Mucosa of gallbladder (tissue), 1 donor: ENCODE measurements at regions not wholly inside any gene's neighbourhood (a gene's known extent, or its start where the extent isn't known, plus 50 kb on each side); places are given as distances from the start of the nearest gene placed in this dataset.

Experiments
- DNase-seq: peaks from one replicate; pipeline ENCODE4 v3.0.0-alpha.2; 2020; ENCODE audit warnings: low spot score
- donor health status: DM: no; HTN: no; CAD: no.

DNA sequence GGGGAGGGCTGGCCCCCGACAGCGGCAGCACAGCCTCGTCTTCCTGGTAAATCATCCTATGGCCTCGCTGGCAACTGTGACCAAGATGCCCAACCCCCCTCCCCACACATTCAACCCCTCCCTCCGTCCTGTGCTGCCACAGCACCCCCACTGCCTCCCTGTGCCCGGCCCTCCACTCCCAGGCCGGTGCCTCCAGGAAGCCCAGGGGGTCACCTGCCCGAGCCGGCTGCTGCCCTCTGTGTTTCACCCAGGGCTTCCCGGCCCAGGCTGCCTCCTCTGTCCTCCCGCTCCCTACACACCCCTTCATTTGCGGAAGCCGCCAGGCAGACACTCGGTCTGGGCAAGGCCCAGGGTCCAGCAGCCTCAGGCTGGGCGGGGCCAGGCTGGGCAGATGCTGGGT, 188.6 kb downstream of the RBFOX3 start:
- DNase-seq, result no peak

DNA sequence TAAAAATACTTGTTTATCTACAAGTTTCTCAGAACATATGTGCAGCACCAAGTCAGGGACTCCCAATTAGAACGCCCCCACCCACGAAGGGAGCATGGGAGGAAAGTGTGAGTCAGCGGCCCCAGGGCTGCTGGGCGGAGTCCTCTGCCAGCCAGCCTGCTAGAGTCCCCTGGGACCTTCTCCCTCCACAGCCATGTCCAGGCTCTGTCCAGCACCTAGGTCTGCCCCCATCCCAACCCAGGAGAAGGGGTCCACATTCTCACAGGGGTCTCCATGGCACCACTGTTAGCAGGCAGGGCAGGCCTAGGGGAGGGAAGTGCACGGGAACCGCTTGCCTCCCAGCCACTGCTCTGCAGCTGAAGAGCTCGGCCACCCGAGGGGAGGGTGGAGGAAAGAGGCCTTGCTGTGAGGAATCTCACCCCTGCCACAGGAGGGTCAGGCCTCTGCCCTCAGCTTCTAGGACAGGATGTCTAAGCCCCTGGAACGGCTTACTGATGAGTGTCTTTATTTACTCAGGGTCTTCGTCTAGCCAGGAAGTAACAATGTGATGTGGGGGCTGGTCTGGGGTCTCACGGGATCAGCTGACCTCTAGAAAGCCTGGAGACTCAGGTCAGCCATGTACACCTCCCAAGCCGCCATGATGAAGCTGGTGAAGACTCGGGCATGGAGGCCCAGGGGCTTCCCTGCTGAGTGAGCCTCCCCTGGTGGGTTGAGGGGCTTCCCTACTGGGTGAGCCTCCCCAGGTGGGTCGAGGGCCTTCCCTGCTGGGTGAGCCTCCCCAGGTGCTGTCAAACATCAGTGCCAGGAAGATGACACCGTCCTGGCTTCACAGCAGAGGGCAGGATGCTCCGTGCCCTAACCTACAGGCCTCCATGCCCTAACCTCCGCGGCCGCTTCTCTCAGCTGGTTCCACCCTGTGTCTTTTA, 190.3 kb downstream of the RBFOX3 start:
- no peak for DNase-seq

DNA sequence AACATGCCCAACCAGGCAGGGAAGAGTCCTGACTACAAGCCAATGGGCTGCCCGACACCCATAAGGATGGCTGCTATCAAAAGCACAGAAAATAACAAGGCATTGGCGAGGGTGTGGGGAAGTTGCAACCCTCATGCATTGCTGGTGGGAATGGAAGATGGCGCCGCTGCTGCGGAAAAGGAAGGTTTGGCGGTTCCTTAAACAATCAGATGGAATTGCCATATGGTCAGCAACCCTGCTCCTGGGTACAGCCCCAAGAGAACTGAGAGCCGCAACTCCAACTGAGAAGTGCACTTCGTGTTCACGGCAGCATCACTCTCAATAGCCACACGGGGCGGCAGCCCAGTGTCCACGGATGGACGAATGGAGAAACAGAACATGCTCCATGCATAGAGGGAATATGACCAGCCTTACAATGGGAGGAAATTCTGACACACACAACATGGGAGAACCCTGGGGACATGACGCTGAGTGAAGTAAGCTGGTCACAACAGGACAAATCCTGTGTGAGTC, 193.3 kb downstream of the RBFOX3 start:
- no peak for DNase-seq

DNA sequence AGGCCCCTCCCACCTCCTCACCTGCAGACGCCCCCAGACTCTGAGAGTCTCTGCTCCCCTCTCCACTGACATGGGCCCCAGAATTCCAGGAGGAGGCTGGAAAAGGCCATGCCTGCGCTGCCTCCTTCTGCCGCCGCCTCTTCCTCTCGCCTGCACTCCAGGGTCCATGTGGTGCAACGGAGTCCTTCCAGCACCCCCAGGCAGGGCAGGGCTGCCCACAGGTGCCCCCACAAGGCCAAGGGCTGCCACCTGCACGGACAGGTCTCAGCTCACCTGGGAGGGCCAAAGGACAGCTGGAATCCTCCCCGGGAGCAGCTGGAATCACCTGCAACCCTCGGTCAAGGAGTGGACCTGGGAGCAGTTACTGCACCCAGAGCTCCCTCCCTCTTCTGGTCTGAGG, 194.9 kb downstream of the RBFOX3 start:
- DNase-seq, result no peak

DNA sequence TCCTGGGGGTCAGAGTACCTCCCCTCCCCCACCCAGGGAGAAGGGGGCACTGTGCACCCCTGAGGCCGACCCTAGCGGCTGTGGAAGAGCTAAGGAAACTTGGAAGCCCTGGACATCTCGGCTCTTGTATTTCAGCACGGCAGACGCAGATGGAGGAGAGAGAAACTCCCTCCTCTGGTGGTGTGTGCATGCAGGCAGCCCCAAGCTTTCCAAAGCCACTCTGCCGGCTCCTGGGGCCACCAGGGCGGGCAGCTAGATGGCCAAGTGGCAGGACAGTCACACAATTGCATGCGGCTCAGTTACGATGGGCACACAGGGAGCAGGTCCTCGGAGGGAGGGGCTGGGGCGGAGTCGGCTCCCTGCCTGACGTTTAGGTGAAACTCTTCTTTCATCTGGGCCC, 195.5 kb downstream of the RBFOX3 start:
- no peak for DNase-seq

DNA sequence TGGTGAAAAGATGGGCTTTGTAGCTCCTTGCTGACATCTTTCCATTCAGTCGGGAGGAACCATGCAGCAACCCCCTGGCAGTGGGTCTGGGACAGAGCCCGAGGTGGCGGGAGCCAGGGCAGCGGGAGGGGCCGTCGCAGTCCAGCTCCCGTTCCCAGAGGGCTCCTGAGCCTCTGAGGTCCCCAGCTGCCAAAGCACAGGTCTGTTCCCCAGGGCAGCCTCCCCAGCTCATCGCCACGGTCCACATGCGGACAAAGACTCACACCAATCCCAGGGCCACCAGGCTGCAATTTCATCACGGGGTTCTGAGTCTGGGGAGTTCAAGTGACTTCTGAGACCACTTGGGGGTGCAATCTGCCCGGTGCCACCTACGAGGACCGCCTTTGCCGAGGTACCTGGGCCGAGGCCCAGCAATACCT, 196.0 kb downstream of the RBFOX3 start:
- no peak for DNase-seq

DNA sequence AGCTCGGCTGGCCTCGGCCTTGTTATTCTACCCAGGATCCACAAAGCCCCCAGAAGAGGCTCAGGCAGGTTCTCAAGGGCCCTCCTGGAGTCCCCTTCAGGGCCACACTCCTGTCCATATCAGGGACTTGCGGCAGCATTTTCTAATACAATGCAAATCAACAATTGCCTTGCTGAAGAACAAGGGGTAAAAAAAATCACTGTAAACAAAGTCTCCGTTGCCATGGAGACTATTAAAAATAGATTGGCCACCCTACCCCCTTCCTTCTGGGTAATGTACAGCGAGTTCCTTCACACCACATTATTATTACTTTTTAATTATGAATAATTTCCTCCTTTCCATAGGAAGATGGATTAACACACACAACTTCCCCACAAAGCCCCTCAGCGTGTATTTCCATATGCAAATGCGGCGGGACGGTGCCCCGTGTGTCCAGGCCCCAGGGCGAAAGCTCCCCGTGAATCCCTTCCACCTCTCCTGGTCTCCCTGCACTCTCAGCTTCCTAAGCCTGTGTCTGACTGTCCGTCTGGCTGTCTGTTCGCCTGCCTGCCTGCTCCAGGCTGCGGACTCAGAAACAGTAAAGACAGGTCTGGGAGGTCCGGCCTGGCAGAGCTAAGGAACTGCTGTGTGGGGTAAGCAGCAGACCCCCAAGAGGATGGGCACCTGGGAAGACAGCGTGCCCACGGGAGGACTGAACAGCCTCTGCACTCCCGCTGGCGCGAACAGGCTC, 196.6 kb downstream of the RBFOX3 start:
- DNase-seq, result no peak

DNA sequence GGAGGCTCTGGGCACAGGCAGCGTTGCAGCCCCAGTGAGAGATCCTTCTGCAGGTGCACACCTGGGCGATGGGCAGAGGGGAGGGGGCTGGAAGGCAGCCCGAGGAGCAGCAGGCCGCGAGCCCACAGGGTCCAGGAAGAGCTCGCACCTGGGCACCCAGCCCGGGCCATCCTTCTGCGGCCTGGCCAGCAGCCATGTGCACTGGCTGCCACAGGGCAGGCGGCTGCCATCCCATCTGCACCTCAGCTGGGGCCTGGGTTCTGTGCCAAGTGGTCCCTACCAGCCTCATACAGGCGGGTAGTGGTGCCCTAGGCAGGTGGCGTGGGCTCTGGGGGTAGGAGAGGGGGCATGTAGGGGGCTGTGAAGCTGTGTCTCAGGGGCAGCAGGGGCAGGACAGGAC, 197.2 kb downstream of the RBFOX3 start:
- DNase-seq, result no peak

DNA sequence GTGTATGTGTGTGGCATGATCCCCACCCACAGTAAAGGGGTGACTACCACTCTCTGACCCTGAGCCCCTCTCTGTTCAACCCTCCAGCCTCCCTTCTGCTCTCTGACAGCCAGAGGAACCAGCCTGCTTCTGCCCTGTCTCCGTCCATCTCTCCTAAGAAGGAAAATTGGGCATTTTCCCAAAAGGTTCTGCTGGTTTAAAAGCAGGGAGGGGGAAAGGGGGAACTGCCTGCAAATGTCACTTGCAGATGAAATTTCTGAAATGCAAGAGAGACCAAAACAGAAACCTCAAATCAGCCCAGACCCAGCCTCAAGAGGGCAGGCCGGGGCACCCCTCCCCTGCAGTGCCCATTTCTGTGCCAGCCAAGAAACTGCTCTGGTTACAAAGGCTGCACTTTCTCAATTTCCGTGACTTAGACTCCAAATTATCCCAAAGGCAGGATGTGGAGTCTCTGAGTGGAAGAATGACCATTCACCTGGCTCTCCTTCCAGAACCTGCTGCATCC, 197.9 kb downstream of the RBFOX3 start:
- no peak for DNase-seq

DNA sequence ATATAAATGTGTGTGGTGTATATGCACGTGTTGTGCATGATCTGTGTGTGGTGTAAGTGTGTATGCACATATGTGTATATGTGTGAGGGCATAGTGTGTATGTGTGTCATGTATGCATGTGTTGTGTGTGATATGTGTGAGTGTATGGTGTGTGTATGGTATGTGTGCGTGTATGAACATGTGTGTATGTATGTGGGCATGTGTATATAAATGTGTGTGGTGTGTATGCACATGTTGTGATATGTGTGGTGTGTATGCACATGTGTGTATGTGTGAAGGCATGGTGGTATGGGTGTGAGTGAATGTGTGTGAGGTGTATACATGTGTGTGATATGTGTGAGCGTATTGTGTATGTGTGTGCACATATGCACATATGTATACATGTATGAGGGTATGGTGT, 198.7 kb downstream of the RBFOX3 start:
- no peak for DNase-seq

DNA sequence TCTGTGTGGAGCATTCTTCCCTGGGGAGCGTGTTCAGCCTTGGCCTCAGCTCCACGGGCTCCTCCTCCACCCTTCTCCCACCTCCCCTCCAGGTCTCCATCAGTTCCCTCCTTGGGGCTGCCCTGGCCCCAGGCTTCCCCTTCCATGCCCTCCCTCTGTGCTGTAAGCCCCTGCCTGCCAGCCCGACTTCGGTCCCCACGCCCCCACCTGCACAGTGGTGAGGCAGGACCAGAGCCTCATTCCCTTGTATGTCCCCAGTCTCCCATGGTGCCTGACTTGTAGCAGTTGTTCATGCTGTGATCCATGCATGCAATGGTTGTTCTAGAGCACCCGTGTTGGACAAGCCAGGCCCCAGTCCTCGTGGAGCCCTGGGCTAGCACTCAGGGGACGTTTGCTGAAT, 199.4 kb downstream of the RBFOX3 start:
- DNase-seq, result no peak

DNA sequence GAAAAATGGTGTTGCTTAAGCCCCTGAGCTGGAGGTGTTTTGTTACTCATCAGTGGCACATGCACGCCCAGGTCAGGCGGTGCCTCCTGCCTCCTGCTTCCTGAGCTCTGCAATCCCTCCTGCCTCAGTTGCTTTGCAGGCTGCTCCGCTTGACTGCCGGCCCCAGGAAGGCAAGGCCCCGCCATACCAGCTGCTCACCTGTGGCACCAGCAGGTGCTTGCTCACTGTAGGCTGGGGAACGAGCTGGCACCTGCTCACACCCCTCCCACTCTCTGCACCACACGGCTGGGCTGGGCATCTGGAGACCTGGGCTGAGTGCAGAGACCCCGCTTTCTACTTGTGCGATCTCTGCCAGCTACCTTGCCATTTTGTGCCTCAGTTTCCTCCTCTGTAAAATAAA, 200.2 kb downstream of the RBFOX3 start:
- no peak for DNase-seq

DNA sequence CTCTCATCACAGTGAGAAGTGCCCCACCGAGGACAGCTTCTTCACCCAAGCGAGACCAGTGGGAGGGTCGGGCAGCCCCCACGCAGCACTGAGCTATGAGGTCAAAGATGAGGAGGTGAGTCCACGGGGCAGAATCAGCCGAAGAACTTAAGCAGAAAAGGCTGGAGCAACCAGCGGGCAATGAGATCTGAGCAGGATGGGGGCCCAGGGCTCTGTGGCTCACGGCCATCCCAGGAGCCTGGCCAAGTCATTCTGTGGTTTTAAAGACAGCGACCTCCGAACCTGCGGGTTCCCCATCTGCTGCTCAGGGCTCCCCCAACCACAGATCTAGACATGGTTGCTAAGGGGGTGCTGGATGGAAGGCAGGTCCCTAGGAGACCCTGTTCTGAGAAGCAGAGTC, 202.6 kb downstream of the RBFOX3 start:
- no peak for DNase-seq

DNA sequence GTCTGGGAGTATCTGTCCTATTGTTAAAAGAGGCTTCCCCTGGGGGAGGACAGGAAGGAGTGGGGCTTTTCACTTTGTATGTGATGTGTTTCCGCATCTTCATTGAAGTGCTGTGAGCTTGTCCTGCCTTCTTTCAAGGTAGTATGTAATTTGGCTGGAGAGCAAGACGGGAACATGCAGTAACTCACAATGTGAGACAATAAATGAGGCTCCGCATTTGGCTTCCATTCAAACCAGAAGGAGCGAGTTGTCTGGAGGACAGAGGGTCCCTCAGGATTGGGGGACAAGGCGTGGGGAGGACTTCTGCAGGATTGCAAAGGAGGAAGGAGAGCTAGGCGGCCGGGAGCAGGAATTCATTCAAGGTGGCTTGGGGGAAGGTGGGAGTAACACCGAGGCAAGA, 203.5 kb downstream of the RBFOX3 start:
- no peak for DNase-seq

DNA sequence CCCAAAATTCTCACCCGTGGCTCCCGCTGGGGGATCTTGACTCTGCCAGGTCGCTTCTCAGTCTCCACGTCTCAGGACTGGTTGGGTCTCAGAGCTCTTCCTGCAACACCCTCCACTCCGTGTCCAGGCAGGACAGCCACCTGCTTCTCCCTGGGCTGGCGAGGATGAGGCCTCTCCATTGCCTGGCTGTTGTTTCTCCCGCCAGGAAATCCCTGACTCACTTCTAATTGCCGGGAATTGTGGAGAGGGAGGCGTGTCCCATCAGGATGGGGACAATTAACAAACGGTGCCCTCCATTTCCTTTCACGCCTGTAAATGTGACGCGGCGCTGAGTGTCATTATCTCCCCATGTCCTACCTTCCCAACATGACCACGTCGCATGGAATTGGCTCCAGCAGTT, 204.5 kb downstream of the RBFOX3 start:
- no peak for DNase-seq

DNA sequence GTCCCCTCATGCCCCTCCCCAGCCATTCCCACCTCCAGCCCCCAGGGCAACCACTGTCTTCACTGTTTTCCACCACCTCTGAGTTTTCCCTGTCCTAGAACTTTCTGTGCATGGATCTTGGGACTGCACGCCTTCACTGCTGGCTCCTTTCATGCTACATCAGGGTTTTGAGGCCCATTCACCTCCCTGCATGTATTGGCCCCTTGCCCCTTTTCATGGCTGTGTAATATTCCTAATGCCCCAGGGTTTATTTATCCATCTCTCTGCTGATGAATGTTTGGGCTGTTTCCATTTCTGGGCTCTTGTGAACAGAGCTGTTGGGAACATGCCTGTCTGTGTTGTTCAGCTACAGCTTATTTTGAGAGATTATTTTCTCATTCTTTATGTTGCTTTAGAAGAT, 205.0 kb downstream of the RBFOX3 start:
- DNase-seq, result no peak

DNA sequence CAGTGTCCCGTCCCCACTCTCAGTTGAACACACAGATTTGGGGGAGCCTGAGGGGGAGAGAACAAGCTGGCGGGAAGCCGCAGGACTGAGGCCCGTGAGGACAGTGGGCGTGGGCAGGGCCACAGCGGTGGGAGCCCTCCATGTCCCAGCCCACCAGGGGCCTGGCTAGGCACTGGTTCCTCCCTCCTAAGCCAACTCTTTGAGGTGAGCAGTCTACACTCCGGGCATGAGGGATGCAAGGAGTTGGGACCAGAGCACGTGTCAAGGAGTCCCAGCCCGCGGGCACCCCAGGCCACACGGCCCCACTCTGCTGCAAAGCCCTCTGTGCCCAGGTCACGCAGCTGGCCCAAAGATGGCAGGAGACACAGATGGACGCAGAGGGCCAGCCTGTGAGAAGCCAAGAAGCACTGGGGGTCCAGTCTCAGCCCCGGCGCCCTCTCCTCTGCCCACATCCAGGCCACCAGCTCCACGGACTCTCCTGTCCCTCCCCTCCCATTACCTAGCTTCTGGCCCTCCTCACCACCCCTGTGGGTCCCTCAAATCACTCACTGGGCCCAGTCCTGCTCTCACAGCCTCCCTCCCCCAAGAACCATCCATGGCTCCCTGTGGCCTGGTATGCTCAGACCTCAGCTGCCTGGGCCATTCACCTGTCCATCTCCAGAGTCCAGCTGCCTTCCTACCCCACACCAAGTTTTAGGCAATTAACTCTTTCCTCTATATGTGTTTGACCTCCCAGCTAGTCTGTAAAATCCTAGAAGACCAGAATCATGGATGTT, 206.5 kb downstream of the RBFOX3 start:
- DNase-seq, result no peak

DNA sequence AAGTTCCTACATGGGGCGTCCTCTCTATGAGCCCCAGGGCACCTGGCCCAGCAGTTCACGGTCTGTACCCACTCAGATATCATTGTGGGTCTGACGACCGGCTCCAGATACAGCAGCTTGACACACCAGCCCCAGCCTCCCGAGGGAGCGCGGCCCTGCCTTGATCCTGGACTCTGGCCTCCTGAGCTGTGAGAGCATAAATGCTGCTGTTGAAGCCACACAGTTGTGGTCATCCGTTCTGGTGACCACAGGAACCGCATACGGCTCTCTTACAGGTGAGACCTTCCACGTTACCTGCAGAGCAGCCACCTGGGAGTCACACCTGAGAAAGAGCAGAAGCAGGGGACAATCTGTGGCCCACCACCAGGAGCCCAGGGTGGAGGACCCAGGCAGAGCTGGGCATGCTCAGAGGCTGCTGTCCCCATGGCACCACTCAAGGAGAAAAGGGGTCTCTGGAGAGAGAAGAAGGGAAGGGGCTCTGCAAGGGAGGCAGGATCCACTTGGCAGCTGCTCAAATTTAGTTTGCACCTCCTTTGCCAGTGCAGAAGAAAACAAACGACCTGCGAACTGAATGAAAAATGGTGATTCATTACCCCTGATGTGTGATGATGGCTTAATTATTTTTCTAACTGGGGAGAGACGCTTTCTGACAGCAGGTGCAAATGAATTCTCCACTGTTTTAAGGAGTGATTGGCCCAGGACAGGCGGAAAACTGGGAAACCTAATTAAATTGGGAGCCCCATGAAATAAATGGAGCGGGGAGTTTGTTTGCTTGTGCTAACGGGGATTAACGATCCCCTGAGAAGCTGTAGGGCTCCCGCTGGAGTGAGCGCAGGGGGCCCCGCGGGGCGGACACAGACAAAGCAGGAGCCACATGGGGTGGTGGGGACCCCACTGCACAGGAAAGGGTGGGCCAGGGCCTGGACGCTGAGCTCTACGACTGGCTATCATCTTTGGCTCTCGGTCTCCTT, 208.9 kb downstream of the RBFOX3 start:
- DNase-seq, result no peak

DNA sequence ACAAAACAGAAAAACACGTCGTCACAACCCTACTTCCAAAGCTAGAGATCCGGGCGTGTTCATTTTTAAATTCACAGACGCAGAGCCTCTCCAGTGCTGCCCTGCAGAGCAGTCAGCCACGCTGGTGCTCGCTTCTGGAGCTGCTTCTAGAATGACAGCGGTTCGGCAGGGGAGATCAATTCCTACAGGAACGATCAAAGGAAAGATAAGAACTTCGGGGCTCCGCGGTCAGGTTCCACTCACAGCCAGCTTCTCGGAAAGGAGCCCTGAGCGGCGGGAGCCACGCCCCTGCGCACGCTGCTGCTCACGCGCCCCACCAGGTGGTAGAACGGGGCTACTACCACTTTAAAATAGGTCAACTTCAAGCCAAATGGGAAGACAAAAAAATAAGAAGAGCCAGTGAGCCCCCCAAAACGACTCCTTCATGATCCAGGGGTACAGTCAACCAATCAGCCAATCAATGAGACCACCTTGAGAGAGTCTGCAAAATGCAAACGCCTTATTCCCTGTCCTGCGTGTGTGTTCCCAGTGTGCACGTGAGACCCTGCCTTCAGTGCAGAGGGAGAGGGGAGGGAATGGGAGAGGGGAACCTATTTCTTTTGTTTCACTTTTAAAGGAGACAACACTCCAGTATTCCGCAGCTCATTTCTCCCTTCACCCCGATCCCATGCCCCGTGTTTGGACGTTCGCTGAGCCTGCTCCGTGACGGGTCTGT, 209.7 kb downstream of the RBFOX3 start:
- DNase-seq, result peak; percentile 73

DNA sequence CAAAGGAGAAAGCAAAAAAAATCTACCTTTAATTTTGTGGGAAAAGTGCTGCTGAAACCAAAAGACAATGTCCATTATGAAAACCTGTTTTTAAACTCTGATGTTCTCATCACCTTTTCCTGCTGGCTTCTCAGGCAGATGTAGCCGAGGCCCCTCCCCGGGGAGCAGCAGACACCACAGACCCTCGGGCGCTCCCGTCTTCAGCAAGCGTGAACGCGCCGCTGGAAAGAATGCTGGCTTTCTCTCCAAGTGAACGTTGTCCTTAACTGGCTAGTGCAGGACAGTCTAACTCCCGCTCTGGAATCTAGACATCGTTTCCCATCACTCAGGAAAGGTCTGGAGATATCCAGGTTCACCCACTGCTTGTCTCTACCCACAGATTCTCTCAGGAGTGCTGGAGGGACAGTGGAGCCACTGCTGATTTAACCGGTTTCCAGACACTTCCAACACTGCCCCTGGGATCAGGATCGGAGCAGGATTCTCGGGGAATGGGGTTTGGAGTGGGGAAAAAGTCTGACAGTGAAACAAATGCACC, 211.2 kb downstream of the RBFOX3 start:
- no peak for DNase-seq
